ENCODE measurements at regions not wholly inside any gene's neighbourhood (a gene's known extent, or its start where the extent isn't known, plus 50 kb on each side); places are given as distances from the start of the nearest gene placed in this dataset.

DNA sequence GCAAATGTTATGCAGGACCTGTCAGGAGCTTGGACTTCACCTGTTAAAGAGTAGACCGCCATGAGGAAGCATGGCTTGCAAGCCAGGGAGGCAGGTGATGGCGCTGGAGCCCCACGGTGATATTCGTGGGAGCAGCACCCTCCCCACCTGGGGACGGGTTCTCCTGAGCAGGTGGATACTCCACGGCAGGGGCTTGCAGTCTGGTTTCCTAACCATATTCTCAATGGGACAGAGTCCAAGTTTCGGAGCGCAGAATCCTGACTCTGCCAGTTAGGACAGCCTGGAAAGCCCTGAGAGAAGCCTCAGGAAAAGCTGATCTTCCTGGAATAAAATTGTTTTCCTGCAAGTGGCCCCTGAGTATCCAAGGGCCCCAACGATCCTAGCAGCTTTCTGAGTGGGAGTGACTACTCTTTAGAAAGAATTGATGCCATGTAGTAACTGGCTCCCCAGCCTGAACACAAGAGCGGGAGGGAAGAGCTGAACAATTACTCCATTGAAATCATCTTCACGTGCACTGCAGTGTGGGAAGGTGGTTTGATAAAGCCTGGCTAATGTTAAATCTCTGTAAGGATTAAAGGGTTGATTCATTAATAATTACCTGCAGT, 146.3 kb upstream of the RAB4A start:
- TF ChIP-seq, protein P1, sequence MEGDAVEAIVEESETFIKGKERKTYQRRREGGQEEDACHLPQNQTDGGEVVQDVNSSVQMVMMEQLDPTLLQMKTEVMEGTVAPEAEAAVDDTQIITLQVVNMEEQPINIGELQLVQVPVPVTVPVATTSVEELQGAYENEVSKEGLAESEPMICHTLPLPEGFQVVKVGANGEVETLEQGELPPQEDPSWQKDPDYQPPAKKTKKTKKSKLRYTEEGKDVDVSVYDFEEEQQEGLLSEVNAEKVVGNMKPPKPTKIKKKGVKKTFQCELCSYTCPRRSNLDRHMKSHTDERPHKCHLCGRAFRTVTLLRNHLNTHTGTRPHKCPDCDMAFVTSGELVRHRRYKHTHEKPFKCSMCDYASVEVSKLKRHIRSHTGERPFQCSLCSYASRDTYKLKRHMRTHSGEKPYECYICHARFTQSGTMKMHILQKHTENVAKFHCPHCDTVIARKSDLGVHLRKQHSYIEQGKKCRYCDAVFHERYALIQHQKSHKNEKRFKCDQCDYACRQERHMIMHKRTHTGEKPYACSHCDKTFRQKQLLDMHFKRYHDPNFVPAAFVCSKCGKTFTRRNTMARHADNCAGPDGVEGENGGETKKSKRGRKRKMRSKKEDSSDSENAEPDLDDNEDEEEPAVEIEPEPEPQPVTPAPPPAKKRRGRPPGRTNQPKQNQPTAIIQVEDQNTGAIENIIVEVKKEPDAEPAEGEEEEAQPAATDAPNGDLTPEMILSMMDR (IDR thresholded peaks at IDR 0.05; ENCODE audit: control insufficient read depth, extremely low read depth, insufficient read depth), result no peak
- no peak overlapping the region for H3K4me3 ChIP-seq (ENCODE audit: low read depth, low read length)
- no peak for DNase-seq (ENCODE audit: low read depth)

DNA sequence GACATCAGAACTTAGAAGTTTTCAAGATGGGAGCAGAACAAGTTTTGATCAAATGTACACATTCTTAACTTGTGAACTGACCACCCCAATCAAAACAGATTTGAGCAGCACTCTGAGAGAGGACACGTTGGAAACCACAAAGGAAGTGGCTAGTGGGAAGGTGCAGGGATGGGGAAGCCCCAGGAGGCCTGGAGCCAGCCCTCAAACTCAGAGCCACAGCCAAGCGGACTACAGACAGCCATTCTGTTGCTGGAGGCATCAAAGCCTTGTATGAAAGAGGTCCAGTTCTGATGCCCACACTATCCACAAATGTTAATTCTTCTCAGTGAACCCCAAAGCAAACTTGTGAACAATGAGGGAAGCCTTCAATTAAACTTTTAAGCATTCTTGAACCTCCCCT, 143.6 kb upstream of the RAB4A start:
- DNase-seq (ENCODE audit: low read depth), result no peak
- H3K4me3 ChIP-seq (ENCODE audit: low read depth, low read length), result no peak overlapping the region
- TF ChIP-seq, protein P1 (IDR thresholded peaks at IDR 0.05; ENCODE audit: control insufficient read depth, extremely low read depth, insufficient read depth), result no peak

DNA sequence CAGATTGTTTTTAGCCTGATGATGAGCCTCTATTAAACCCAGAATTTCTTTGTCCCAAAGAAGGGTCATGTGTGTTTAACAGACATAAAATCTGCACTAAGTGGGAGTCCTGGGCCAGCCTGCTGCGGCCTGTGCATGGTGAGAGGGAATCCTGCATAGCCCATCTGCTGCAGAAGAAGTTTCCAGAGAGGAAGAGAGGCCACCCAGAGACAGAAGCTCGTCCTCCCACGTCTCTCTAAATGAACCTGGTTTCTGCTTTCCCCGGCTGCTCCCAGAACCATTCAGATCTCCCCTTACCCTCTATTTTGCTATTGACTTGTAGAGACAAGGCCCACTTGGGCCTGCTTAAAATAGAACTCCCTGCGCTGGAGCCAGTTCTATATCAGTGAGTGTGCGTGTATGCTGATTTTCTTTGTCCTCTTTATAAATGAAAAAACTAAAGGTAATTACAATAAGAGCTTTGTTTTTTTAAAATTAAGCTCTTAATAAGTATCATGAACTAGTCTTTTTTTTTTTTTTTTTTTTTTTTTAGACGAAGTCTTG, 142.8 kb upstream of the RAB4A start:
- TF ChIP-seq, protein P1 (IDR thresholded peaks at IDR 0.05; ENCODE audit: control insufficient read depth, extremely low read depth, insufficient read depth), result no peak
- H3K4me3 ChIP-seq (ENCODE audit: low read depth, low read length), result no peak overlapping the region
- no peak for DNase-seq (ENCODE audit: low read depth)

DNA sequence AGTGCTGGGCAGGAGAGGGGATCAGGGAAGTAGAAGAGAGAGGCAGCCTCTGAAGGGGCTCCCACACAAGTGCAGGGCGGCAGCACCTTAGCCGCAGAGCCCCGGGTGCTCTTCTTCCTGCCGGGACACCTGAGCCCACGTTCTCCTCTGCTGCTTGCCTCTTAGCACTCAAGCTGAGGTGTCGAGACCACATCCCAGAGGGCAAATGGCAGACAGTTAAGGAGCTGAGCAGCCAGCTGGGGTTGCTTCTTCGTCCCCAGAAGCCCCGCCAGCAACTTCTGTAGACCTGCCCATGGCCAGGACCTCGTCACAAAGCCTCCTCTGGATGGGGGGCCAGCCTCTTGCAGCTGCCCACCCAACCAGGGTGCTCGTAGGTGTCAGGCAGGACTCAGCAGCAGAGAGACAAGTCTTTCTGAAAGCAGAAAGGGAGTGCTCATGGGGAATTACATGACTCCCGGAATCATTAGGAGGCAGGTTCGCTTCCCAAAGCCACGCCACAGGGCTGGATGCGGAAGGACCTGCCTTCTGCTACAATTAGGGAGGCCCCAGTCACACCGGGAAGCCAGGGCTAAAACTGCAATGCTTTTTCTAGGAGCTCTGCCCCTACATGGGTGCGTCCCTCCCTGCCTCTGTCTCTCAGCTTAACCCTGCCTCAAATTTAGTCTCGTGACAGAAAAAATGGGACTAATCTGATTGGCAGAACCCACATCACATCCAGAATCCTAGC, 141.4 kb upstream of the RAB4A start:
- TF ChIP-seq, protein P1 (IDR thresholded peaks at IDR 0.05; ENCODE audit: control insufficient read depth, extremely low read depth, insufficient read depth), result no peak
- H3K4me3 ChIP-seq (ENCODE audit: low read depth, low read length), result no peak overlapping the region
- no peak for DNase-seq (ENCODE audit: low read depth)

DNA sequence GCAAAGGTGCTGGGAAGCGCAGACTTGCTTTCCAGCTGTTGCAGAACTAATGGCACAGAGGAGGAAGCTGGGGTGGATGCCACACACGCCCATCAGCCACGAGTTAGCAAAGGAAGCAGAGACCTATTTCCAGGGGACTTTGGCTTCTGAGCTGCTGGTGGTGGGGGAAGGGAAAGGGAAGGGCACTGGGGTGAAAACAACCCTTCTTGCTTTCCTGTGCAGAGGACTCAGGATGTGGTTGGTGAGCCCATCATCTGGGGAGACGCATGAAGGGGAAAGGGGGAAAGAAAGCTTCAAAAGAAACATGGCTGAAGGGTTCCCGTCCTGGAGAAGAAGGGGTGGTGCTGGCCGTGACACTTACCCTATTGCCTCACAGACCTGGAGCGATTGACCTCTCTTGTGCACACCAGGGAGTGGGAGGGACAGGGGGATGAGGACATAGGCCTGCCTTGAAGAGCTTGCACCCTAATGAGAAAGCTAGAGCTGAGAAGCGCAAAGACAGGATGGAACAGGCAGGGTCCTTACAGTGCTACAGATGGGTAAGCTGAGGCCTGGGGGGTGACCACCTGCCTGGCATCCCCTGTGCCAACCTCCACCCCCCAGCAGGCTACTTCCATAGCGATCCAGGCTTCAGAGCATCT, 140.8 kb upstream of the RAB4A start:
- no peak for DNase-seq (ENCODE audit: low read depth)
- TF ChIP-seq, protein P1 (IDR thresholded peaks at IDR 0.05; ENCODE audit: control insufficient read depth, extremely low read depth, insufficient read depth), result no peak
- no peak overlapping the region for H3K4me3 ChIP-seq (ENCODE audit: low read depth, low read length)

DNA sequence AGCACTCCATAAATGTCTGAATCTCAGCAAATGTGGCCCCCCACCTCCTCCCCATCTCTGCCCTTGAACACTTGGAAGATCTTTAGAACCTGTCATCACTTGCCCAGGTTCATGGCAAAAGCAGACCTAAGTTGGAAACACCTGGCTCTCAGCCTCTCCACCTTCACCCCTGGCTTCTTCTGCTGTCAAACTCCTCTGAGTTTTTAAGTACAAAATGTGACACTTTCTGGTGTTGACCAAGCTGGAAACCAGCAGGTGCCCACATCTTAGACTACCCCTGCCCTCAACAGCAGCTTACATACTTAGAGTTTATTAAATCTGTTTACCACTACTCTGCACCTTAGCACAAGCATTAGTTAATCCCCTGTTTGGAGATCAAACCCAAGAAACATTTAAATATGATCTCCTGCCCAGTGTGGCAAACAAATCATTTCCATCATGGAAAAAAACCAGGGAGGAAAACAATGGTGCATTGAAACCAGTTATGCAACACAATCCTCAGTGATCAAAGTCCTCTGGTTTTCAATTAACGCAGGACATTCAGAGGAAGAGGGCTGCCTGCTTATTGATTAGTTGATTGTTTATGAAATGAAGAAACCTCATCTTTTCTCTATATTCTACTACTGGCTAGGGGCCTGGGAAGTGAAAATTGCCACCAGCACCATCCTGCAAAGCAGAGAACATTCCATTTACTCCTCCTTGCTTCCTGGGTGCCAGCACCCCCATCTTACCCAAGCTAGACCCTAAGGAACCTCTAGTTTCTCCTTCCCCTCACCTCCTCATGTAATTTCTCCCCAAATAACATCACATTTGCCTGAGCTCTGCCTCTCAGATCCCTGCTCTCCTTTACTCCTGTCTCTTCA, 139.4 kb upstream of the RAB4A start:
- H3K4me3 ChIP-seq (ENCODE audit: low read depth, low read length), result no peak overlapping the region
- DNase-seq (ENCODE audit: low read depth), result no peak
- TF ChIP-seq, protein P1 (IDR thresholded peaks at IDR 0.05; ENCODE audit: control insufficient read depth, extremely low read depth, insufficient read depth), result no peak
